ENCODE measurements at regions not wholly inside any gene's neighbourhood (a gene's known extent, or its start where the extent isn't known, plus 50 kb on each side); places are given as distances from the start of the nearest gene placed in this dataset.

GRCh38 chr20:50367104-50367674 lies 143.0 kb upstream of the PTPN1 start:
- Histone ChIP-seq H3K9me3 (ENCODE audit: low read length) (no peaks in the 10 kb centered on the region), H3K36me3 (ENCODE audit: insufficient read depth, low read length) (no peaks in the 10 kb centered on the region), H3K4me3 (ENCODE audit: low read length) (no peak overlapping the region), H2AFZ (ENCODE audit: low read depth, low read length) (no peak overlapping the region), H3K27me3 (ENCODE audit: insufficient read depth, low read length) (no peaks in the 10 kb centered on the region), H3K4me1 (ENCODE audit: insufficient read depth, low read length) (peaks cover 2% of the 10 kb centered on the region)

- no peak overlapping the region for H3K4me3 ChIP-seq (ENCODE audit: low read length)
- peaks cover 2% of the 10 kb centered on the region for H3K4me1 ChIP-seq (ENCODE audit: insufficient read depth, low read length)
- no peaks in the 10 kb centered on the region for H3K36me3 ChIP-seq (ENCODE audit: insufficient read depth, low read length)
- no peaks in the 10 kb centered on the region for H3K9me3 ChIP-seq (ENCODE audit: low read length)
- no peak overlapping the region for H2AFZ ChIP-seq (ENCODE audit: low read depth, low read length)
- H3K27me3 ChIP-seq (ENCODE audit: insufficient read depth, low read length) = no peaks in the 10 kb centered on the region
Observed at GRCh38 chr20:50367739-50368375, 142.3 kb upstream of the PTPN1 start.

- Histone ChIP-seq H3K36me3 (ENCODE audit: insufficient read depth, low read length) (no peaks in the 10 kb centered on the region), H2AFZ (ENCODE audit: low read depth, low read length) (no peak overlapping the region), H3K9me3 (ENCODE audit: low read length) (no peaks in the 10 kb centered on the region), H3K4me1 (ENCODE audit: insufficient read depth, low read length) (peaks cover 2% of the 10 kb centered on the region), H3K27me3 (ENCODE audit: insufficient read depth, low read length) (no peaks in the 10 kb centered on the region), H3K4me3 (ENCODE audit: low read length) (no peak overlapping the region)
Observed at GRCh38 chr20:50368386-50368785, 141.8 kb upstream of the PTPN1 start.

DNA sequence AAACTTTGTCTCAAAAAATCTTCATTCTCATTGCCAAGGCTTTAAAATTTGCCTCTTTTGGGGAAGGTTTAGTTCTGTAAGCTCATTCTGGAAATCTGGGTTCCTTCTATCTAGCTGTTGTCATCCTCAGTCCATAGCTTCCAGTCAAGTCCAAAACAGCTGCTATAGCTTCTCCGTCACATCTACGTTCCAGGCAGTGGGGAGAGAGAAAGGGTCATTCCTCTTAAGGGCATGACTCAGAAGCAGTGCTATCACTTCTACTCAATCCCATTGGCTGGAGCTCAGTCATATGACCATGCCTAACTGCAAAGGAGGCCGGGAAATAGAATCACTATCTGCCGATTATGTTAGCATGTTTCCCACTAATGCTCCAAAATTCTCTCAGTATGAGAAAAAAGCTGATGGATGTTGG lies 141.4 kb upstream of the PTPN1 start:
- Histone ChIP-seq H3K27me3 (ENCODE audit: insufficient read depth, low read length) (no peaks in the 10 kb centered on the region), H3K4me1 (ENCODE audit: insufficient read depth, low read length) (peaks cover 2% of the 10 kb centered on the region), H2AFZ (ENCODE audit: low read depth, low read length) (no peak overlapping the region), H3K9me3 (ENCODE audit: low read length) (no peaks in the 10 kb centered on the region), H3K36me3 (ENCODE audit: insufficient read depth, low read length) (no peaks in the 10 kb centered on the region), H3K4me3 (ENCODE audit: low read length) (no peak overlapping the region)

DNA sequence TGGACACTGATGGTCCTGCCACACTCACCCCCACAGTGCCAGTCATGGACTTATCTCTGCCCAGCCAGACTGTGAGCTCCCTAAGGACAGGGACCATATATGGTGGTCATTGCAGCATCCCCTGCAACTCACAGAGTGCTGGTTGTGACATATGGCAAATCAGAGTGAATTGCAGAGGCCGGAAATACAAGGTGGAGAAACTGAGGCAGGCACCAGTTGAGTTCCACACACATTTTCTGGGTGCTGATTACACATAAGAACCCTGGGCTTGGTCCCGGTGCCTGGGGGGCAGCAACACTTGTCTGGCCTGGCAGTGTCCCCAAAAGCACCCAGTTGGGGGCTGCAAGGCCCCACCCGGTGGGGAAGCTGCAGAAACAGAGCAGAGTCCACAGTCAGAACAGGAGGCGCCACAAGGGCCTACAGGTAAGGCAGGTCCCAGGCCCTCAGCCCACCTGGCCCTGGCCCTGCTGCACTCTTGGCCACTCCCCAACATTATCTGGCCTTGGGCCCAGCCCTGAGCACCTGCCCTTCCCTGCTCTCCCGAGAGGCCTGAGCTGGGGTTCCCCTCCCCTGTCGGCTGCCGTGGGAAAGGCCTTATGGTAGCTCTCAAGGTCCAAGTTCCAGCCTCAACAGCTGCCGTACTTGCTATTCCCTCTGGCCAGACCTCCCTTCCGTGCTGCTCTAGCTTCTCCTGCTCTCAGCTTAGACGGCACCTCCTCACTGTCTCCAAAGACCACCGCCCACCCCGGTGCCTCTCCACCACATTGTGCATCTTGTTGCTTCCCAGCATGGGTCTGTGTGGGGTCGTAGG lies 140.8 kb upstream of the PTPN1 start:
- Histone ChIP-seq H3K9me3 (ENCODE audit: low read length) (no peaks in the 10 kb centered on the region), H2AFZ (ENCODE audit: low read depth, low read length) (no peak overlapping the region), H3K4me3 (ENCODE audit: low read length) (no peak overlapping the region), H3K36me3 (ENCODE audit: insufficient read depth, low read length) (no peaks in the 10 kb centered on the region), H3K27me3 (ENCODE audit: insufficient read depth, low read length) (no peaks in the 10 kb centered on the region), H3K4me1 (ENCODE audit: insufficient read depth, low read length) (peaks cover 2% of the 10 kb centered on the region)

- no peaks in the 10 kb centered on the region for H3K27me3 ChIP-seq (ENCODE audit: insufficient read depth, low read length)
Observed at GRCh38 chr20:50370036-50370566, 140.1 kb upstream of the PTPN1 start.

DNA sequence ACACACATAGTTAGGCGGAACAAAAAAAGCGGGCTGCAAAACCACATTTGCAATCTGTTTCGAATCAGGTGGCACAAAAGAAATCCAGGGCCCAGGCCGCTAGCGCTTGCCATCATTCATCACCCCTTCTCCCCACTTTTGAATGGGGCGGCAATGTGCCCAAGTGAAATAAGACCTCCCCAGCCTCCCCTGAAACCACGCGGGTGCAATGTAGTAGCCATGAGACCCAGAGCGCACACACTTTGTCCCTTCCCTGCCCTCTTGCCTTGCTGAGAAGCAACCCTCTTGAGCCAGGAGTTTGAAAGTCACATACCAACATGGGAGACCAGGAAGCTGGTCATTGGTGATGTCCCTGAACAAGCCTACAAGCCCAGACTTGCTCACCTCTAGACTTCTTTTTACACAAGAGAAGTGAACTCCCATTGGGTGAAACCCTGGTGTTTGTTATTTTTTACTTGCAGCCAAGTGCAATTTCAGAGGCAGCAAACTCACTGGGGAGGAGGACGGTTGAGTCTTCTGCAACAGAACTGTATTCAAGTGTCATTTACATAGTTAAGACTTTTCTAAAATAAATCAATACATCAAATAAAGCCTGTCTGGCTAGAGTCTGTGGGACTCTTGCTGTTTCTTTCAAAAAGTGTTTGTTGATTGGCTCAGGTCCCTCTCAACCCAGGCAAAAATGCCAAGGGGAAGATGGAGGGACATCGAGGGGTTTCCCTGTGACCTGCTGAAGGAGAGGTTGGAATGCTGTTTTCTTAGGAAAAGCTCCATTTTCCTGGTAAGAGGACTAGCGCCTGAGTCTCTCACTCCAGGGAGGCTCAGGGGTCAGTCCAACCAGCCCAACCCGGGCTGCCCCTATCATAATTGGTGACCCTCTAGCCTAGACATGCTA lies 138.1 kb upstream of the PTPN1 start:
- Histone ChIP-seq H3K27me3 (ENCODE audit: insufficient read depth, low read length) (peaks cover under 1% of the 10 kb centered on the region), H3K9me3 (ENCODE audit: low read length) (no peaks in the 10 kb centered on the region), H3K4me1 (ENCODE audit: insufficient read depth, low read length) (no peaks in the 10 kb centered on the region), H2AFZ (ENCODE audit: low read depth, low read length) (no peak overlapping the region), H3K36me3 (ENCODE audit: insufficient read depth, low read length) (no peaks in the 10 kb centered on the region), H3K4me3 (ENCODE audit: low read length) (no peak overlapping the region)

More at GRCh38 chr20:50370036-50370566, 140.1 kb upstream of the PTPN1 start:
- H3K36me3 ChIP-seq (ENCODE audit: insufficient read depth, low read length) = no peaks in the 10 kb centered on the region
- H3K9me3 ChIP-seq (ENCODE audit: low read length) = no peaks in the 10 kb centered on the region
- no peak overlapping the region for H2AFZ ChIP-seq (ENCODE audit: low read depth, low read length)
- no peak overlapping the region for H3K4me3 ChIP-seq (ENCODE audit: low read length)
- H3K4me1 ChIP-seq (ENCODE audit: insufficient read depth, low read length) = peaks cover 2% of the 10 kb centered on the region

DNA sequence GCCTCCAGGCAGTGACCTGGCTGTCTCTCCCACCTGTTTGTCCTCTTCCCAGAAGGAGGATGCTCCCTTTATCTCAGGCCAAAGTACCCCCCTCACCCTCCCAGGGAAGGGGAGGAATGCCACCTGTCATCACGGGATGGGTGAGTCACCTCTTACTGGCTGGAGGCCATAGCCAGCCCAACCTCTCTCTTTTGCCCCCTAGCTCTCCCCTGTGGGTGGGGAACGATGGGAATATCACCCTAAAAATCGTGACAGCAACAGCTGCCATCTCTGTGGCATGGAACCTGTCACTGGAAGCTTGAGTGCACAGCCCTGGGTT lies 137.5 kb upstream of the PTPN1 start:
- H2AFZ ChIP-seq (ENCODE audit: low read depth, low read length) = no peak overlapping the region
- no peak overlapping the region for H3K4me3 ChIP-seq (ENCODE audit: low read length)

DNA sequence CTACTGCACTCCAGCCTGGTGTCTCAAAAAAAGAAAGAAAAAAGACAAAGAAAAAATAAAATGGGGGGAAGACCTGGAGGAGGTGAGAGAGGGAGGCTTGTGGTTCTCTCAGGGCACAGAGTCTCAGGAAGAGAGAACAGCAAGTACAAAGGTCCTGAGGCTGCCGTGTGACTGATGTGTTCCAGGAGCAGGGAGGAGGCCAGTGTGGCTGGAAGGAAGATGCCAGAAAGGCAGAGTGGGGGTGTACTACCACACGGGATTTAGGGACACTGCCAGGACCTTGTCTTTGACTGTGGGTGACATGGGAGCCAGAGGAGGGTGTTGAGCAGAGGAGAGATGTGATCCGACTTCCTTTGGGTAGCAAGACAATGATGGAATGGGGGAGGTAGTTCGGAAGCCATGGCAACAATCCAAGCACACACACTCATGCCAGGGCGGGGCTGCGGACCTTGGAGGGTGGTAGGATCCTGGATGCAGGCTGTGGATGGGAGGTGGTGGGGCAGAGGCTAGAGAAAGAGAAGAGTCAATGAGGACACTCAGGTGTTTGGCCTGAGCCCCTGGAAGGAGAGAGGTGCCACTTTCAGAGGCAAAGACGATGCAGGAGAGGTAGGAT lies 136.4 kb upstream of the PTPN1 start:
- Histone ChIP-seq H3K36me3 (ENCODE audit: insufficient read depth, low read length) (no peaks in the 10 kb centered on the region), H3K27me3 (ENCODE audit: insufficient read depth, low read length) (peaks cover 5% of the 10 kb centered on the region), H3K9me3 (ENCODE audit: low read length) (no peaks in the 10 kb centered on the region), H3K4me1 (ENCODE audit: insufficient read depth, low read length) (no peaks in the 10 kb centered on the region), H3K4me3 (ENCODE audit: low read length) (no peak overlapping the region), H2AFZ (ENCODE audit: low read depth, low read length) (no peak overlapping the region)

More for the DNA sequence above, 137.5 kb upstream of the PTPN1 start:
- H3K36me3 ChIP-seq (ENCODE audit: insufficient read depth, low read length) = no peaks in the 10 kb centered on the region
- no peaks in the 10 kb centered on the region for H3K4me1 ChIP-seq (ENCODE audit: insufficient read depth, low read length)
- peaks cover 5% of the 10 kb centered on the region for H3K27me3 ChIP-seq (ENCODE audit: insufficient read depth, low read length)
- H3K9me3 ChIP-seq (ENCODE audit: low read length) = no peaks in the 10 kb centered on the region

DNA sequence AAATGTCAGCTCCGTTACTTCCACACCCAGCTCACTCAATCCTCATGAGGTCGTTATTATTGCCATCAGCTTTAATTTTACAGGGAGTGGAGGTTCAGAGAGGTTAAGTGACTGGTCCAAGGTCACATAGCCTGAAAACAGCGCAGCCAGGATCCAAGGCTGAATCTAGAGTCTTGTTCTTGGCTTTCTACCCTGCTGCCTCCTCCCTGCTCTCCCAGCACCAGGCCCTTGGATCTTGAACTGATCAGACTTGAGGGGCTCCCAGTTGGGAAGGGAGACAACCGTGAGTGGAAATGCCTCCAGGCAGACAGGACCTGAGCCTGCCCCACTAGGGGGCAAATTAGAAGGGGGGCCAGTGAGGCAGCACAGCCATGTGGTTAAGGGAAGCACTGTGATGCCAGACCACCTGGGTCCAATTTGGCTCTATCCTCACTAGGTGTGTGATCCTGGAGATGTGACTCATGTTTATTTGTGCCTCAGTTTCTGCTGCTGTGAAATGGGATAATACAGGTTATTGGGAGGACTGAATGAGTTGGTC lies 135.6 kb upstream of the PTPN1 start:
- no peaks in the 10 kb centered on the region for H3K4me1 ChIP-seq (ENCODE audit: insufficient read depth, low read length)
- H3K27me3 ChIP-seq (ENCODE audit: insufficient read depth, low read length) = peaks cover 6% of the 10 kb centered on the region
- no peak overlapping the region for H2AFZ ChIP-seq (ENCODE audit: low read depth, low read length)
- H3K9me3 ChIP-seq (ENCODE audit: low read length) = no peaks in the 10 kb centered on the region
- no peaks in the 10 kb centered on the region for H3K36me3 ChIP-seq (ENCODE audit: insufficient read depth, low read length)
- no peak overlapping the region for H3K4me3 ChIP-seq (ENCODE audit: low read length)

- Histone ChIP-seq H3K4me1 (ENCODE audit: insufficient read depth, low read length) (no peaks in the 10 kb centered on the region), H3K27me3 (ENCODE audit: insufficient read depth, low read length) (peaks cover 12% of the 10 kb centered on the region), H3K4me3 (ENCODE audit: low read length) (no peak overlapping the region), H2AFZ (ENCODE audit: low read depth, low read length) (no peak overlapping the region), H3K36me3 (ENCODE audit: insufficient read depth, low read length) (no peaks in the 10 kb centered on the region), H3K9me3 (ENCODE audit: low read length) (no peaks in the 10 kb centered on the region)
Observed at GRCh38 chr20:50376179-50376887, 133.8 kb upstream of the PTPN1 start.

Data from neuron (in vitro differentiated cells).